ENCODE measurements at regions not wholly inside any gene's neighbourhood (a gene's known extent, or its start where the extent isn't known, plus 50 kb on each side); places are given as distances from the start of the nearest gene placed in this dataset.

DNA sequence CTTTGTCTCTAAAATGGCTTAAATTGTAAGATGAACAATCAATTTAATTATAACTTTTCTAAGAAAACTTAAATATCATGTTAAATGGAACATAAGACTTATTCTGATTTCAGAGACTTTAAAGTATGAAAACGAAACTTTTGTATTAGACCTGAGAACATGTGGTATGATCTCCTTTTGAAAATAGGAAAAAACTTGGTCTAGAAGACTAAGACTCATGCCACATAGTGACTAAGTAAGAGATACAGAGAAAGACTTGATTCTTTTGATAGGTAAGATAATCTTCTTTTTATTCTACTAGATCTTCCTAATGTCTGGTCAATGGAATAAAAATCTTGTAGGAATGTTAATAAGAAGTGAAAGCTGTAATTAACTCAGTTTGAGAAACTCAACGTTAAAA, 326.3 kb upstream of the GRIA3 start:
- no peak for TF ChIP-seq POLR2A (IDR thresholded peaks at IDR 0.05)
- no peak for TF ChIP-seq EP300 (IDR thresholded peaks at IDR 0.05)
- TF ChIP-seq, protein P1, sequence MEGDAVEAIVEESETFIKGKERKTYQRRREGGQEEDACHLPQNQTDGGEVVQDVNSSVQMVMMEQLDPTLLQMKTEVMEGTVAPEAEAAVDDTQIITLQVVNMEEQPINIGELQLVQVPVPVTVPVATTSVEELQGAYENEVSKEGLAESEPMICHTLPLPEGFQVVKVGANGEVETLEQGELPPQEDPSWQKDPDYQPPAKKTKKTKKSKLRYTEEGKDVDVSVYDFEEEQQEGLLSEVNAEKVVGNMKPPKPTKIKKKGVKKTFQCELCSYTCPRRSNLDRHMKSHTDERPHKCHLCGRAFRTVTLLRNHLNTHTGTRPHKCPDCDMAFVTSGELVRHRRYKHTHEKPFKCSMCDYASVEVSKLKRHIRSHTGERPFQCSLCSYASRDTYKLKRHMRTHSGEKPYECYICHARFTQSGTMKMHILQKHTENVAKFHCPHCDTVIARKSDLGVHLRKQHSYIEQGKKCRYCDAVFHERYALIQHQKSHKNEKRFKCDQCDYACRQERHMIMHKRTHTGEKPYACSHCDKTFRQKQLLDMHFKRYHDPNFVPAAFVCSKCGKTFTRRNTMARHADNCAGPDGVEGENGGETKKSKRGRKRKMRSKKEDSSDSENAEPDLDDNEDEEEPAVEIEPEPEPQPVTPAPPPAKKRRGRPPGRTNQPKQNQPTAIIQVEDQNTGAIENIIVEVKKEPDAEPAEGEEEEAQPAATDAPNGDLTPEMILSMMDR (IDR thresholded peaks at IDR 0.05), result no peak
- 58 to 74% methylated on average over 2 of the region's 2 CpGs for WGBS, 2 donors
- H3K4me1 ChIP-seq, result no peaks in the 10 kb centered on the region
- H3K9me3 ChIP-seq, result no peaks in the 10 kb centered on the region
- H3K36me3 ChIP-seq, result no peaks in the 10 kb centered on the region
- no peaks in the 10 kb centered on the region for H3K27me3 ChIP-seq
- H3K4me3 ChIP-seq, result no peak overlapping the region
- no peak overlapping the region for H3K27ac ChIP-seq
- DNase-seq (ENCODE audit: low spot score in 2 of 2), result no peak

DNA sequence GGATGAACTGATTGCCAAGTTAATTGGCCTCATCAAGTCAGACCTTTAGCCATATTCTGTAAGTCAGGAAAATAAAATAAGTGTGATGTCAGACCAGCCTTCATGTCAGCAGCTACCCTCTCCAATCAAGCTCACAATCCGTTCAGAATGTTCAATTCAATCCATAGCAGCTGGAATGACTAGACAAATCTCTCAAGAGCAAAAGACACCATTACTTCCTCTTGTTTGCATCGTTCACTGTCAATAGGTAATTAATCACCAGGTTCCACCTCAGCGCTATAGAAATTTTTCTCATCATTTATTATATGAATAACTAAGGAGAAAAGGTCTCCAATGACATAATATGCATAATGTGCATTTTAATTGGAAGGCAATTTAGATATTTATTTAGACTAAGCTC, 321.0 kb upstream of the GRIA3 start:
- H3K9me3 ChIP-seq, result no peaks in the 10 kb centered on the region
- WGBS, 2 donors, result 74 to 91% methylated on average over 3 of the region's 3 CpGs
- no peaks in the 10 kb centered on the region for H3K27me3 ChIP-seq
- H3K4me3 ChIP-seq, result no peak overlapping the region
- no peak for DNase-seq (ENCODE audit: low spot score in 2 of 2)
- H3K4me1 ChIP-seq, result no peaks in the 10 kb centered on the region
- no peaks in the 10 kb centered on the region for H3K36me3 ChIP-seq
- H3K27ac ChIP-seq, result no peak overlapping the region
- TF ChIP-seq, protein P1 (IDR thresholded peaks at IDR 0.05), result no peak
- TF ChIP-seq EP300 (IDR thresholded peaks at IDR 0.05) (no peak), POLR2A (IDR thresholded peaks at IDR 0.05) (no peak)

DNA sequence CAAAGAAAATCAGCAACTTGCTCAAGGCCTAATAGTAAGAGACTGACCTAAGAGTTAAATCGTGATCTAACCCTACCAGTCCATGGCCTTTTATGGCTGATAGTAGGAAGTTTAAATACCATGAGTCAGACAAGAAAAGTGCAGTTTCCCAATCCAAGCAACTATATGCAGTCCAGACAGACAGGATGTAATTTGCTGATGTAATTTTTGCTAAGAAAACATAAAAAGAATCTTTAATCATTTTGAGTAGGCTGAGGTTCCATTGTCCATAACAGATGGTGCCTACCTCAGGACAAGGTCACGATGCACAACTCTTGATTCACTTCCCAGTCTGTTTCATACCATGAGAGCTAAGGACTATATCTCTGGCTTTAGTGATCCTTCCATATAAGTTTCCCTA, 317.5 kb upstream of the GRIA3 start:
- H3K9me3 ChIP-seq, result no peaks in the 10 kb centered on the region
- H3K4me1 ChIP-seq, result no peaks in the 10 kb centered on the region
- no peaks in the 10 kb centered on the region for H3K36me3 ChIP-seq
- no peak overlapping the region for H3K4me3 ChIP-seq
- TF ChIP-seq POLR2A (IDR thresholded peaks at IDR 0.05) (no peak), EP300 (IDR thresholded peaks at IDR 0.05) (no peak)
- TF ChIP-seq, protein P1 (IDR thresholded peaks at IDR 0.05), result no peak
- DNase-seq (ENCODE audit: low spot score in 2 of 2), result no peak
- no peak overlapping the region for H3K27ac ChIP-seq
- 45 to 67% methylated on average over 2 of the region's 2 CpGs for WGBS, 2 donors
- no peaks in the 10 kb centered on the region for H3K27me3 ChIP-seq

DNA sequence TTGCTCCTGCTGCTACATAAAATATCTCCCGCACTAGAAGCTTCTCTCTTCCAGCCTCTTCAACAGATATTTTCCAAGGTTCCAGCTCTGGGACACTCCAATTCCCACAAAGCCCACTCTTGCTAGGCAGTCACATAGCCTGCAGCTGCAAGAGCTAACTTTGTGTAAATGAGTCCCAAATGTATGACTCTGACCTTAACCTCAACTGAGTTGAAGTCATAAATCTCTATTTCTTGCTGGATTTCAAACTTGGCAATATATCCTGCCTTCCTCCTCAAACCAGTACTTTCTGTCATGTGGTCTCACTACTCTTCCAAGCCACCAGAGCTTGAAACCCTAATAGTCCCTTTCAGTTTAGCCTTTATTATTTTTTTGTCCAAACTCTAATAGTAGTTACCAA, 315.4 kb upstream of the GRIA3 start:
- no peaks in the 10 kb centered on the region for H3K9me3 ChIP-seq
- DNase-seq (ENCODE audit: low spot score in 2 of 2), result no peak
- WGBS, 2 donors, result 41 to 47% methylated on average over 1 of the region's 1 CpG

DNA sequence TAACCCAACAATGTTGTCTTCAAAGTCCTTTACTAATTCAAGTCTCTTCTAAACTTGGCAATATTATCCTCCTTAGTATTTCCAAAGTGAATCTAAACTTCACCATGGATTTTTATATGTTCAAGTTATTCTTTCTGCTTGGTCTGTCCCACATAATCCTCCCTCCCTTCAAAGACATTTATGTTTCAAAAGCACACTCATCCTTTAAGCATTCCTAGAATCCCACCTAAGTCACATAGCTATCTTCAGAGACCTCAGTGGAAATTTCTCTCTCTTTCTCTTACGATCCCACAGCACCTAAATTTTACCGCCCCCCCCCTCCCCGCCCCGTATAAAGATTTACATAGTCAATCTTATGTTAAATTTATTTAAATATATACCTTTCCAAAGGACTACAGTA, 314.9 kb upstream of the GRIA3 start:
- Histone ChIP-seq H3K27ac (no peak overlapping the region), H3K9me3 (no peaks in the 10 kb centered on the region), H3K27me3 (no peaks in the 10 kb centered on the region), H3K4me1 (no peaks in the 10 kb centered on the region), H3K4me3 (no peak overlapping the region), H3K36me3 (no peaks in the 10 kb centered on the region)
- TF ChIP-seq POLR2A (IDR thresholded peaks at IDR 0.05), result no peak
- TF ChIP-seq EP300 (IDR thresholded peaks at IDR 0.05), result no peak
- TF ChIP-seq, protein P1 (IDR thresholded peaks at IDR 0.05), result no peak
- DNase-seq (ENCODE audit: low spot score in 2 of 2), result no peak
- 68 to 89% methylated on average over 4 of the region's 4 CpGs for WGBS, 2 donors

More for the DNA sequence above, 315.4 kb upstream of the GRIA3 start:
- Histone ChIP-seq H3K27me3 (no peaks in the 10 kb centered on the region), H3K36me3 (no peaks in the 10 kb centered on the region), H3K4me1 (no peaks in the 10 kb centered on the region), H3K4me3 (no peak overlapping the region), H3K27ac (no peak overlapping the region)
- TF ChIP-seq, protein P1 (IDR thresholded peaks at IDR 0.05), result no peak
- TF ChIP-seq EP300 (IDR thresholded peaks at IDR 0.05), result no peak
- no peak for TF ChIP-seq POLR2A (IDR thresholded peaks at IDR 0.05)
